Astrocyte (in vitro differentiated cells and primary cell): ENCODE measurements at regions not wholly inside any gene's neighbourhood (a gene's known extent, or its start where the extent isn't known, plus 50 kb on each side); places are given as distances from the start of the nearest gene placed in this dataset.

Source experiments
- DNase-seq: peaks from one replicate; pipeline ENCODE4 v3.0.0-alpha.2; 2010; ENCODE audit warnings: low read depth
- FAIRE-seq: peaks from 2 replicates; lab custom pipeline; 2011; peaks lifted over from hg19 to GRCh38; lab: Jason Lieb, UNC
- H2AFZ ChIP-seq: 2 replicates; pipeline ENCODE4 v1.6.0; 2012; ENCODE audit warnings: low read depth, low read length, inconsistent platforms
- H3K27ac ChIP-seq: 2 replicates; pipeline ENCODE4 v1.5.1; 2011; ENCODE audit warnings: low read depth, low read length, inconsistent platforms
- H3K27me3 ChIP-seq: 2 replicates; pipeline ENCODE4 v1.6.0; 2011; ENCODE audit warnings: low read length, inconsistent platforms; ENCODE audit not compliant: insufficient read depth
- H3K36me3 ChIP-seq: 2 replicates; pipeline ENCODE4 v1.5.1; 2011; ENCODE audit warnings: low read length, inconsistent platforms; ENCODE audit not compliant: insufficient read depth
- H3K4me1 ChIP-seq: 2 replicates; pipeline ENCODE4 v1.5.1; 2011; ENCODE audit warnings: low read length, inconsistent platforms; ENCODE audit not compliant: insufficient read depth
- H3K4me2 ChIP-seq: 2 replicates; pipeline ENCODE4 v1.6.0; 2012; ENCODE audit warnings: low read length, inconsistent platforms
- H3K4me3 ChIP-seq: 2 replicates; pipeline ENCODE4 v1.5.1; 2011; ENCODE audit warnings: low read depth, mild to moderate bottlenecking, low read length, inconsistent platforms; ENCODE audit not compliant: insufficient read depth
- H3K79me2 ChIP-seq: 2 replicates; pipeline ENCODE4 v1.6.0; 2012; ENCODE audit warnings: mild to moderate bottlenecking, low read length, inconsistent platforms; ENCODE audit not compliant: insufficient read depth
- H3K9ac ChIP-seq: 2 replicates; pipeline ENCODE4 v1.6.0; 2012; ENCODE audit warnings: mild to moderate bottlenecking, low read length, inconsistent platforms
- H3K9me3 ChIP-seq: 2 replicates; pipeline ENCODE4 v1.5.1; 2012; ENCODE audit warnings: low read depth, mild to moderate bottlenecking, low read length, inconsistent platforms; ENCODE audit not compliant: insufficient read depth
- H4K20me1 ChIP-seq: 2 replicates; pipeline ENCODE4 v1.6.0; 2012; ENCODE audit warnings: low read length, inconsistent platforms; ENCODE audit not compliant: insufficient read depth
- H3K27ac Mint-ChIP-seq: one replicate; pipeline ENCODE4 v1.8.0; 2021; ENCODE audit warnings: mild to moderate bottlenecking, mixed read lengths; ENCODE audit not compliant: unreplicated experiment
- H3K27me3 Mint-ChIP-seq: one replicate; pipeline ENCODE4 v1.8.0; 2021; ENCODE audit warnings: low read depth, mixed read lengths; ENCODE audit not compliant: unreplicated experiment
- H3K36me3 Mint-ChIP-seq: one replicate; pipeline ENCODE4 v1.8.0; 2021; ENCODE audit warnings: low read depth, mixed read lengths; ENCODE audit not compliant: unreplicated experiment
- H3K4me1 Mint-ChIP-seq: one replicate; pipeline ENCODE4 v1.8.0; 2021; ENCODE audit warnings: low read depth, mixed read lengths; ENCODE audit not compliant: unreplicated experiment
- H3K4me3 Mint-ChIP-seq: one replicate; pipeline ENCODE4 v1.8.0; 2021; ENCODE audit warnings: mild to moderate bottlenecking, moderate library complexity, mixed read lengths; ENCODE audit not compliant: unreplicated experiment
- H3K9me3 Mint-ChIP-seq: one replicate; pipeline ENCODE4 v1.8.0; 2021; ENCODE audit warnings: mild to moderate bottlenecking, mixed read lengths; ENCODE audit not compliant: unreplicated experiment
- EZH2 ChIP-seq: IDR thresholded peaks from 2 replicates; pipeline ENCODE4 v1.6.1; 2012; ENCODE audit warnings: mild to moderate bottlenecking, low read length, inconsistent platforms; ENCODE audit not compliant: insufficient read depth
- TF ChIP-seq, protein P1 (sequence below): IDR thresholded peaks from 2 replicates; pipeline ENCODE4 v1.5.1; 2011; ENCODE audit warnings: low read depth, mild to moderate bottlenecking, inconsistent platforms, low read length, moderate library complexity; ENCODE audit not compliant: insufficient read depth

DNA sequence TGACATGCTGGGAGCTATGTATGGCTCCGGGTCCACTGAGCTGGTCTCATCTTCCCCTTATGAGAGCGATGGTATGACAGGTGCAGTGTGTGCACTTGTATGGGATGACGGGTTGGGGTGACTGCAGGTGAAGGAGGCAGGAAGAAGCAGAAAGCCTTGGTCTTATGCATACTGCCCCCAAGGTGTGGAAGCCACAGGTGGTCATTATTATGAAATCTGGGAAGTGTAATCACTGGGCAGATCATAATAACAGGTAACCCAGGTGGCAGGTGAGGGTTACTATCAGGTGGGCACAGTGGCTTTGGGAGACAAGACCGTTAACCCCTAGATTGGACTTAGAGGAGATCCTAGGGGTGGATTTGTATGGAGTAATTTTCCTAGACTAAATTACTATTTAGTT, 118.0 kb downstream of the RFC3 start:
- H3K36me3 ChIP-seq, result no peaks in the 10 kb centered on the region

GRCh38 chr13:33937373-33938098, 119.6 kb downstream of the RFC3 start:
- DNase-seq, result peak; percentile 10
- H3K27me3 ChIP-seq, result no peaks in the 10 kb centered on the region
- H3K36me3 Mint-ChIP-seq, result no peaks in the 10 kb centered on the region
- peaks cover 22% of the 10 kb centered on the region for H3K4me1 Mint-ChIP-seq
- FAIRE-seq, result no peak
- H3K79me2 ChIP-seq, result no peaks in the 10 kb centered on the region
- no peaks in the 10 kb centered on the region for H3K27me3 Mint-ChIP-seq
- no peaks in the 10 kb centered on the region for H3K9me3 ChIP-seq
- no peaks in the 10 kb centered on the region for H3K9me3 Mint-ChIP-seq
- no peaks in the 10 kb centered on the region for H4K20me1 ChIP-seq
- H3K9ac ChIP-seq, result no peak overlapping the region
- H3K27ac ChIP-seq, result no peak overlapping the region
- H3K4me3 ChIP-seq, result no peak overlapping the region
- H3K4me1 ChIP-seq, result no peaks in the 10 kb centered on the region
- H3K36me3 ChIP-seq, result no peaks in the 10 kb centered on the region
- no peak overlapping the region for H2AFZ ChIP-seq
- no peak overlapping the region for H3K4me2 ChIP-seq
- H3K4me3 Mint-ChIP-seq, result no peak overlapping the region
- TF ChIP-seq EZH2, result no peak
- TF ChIP-seq, protein P1, sequence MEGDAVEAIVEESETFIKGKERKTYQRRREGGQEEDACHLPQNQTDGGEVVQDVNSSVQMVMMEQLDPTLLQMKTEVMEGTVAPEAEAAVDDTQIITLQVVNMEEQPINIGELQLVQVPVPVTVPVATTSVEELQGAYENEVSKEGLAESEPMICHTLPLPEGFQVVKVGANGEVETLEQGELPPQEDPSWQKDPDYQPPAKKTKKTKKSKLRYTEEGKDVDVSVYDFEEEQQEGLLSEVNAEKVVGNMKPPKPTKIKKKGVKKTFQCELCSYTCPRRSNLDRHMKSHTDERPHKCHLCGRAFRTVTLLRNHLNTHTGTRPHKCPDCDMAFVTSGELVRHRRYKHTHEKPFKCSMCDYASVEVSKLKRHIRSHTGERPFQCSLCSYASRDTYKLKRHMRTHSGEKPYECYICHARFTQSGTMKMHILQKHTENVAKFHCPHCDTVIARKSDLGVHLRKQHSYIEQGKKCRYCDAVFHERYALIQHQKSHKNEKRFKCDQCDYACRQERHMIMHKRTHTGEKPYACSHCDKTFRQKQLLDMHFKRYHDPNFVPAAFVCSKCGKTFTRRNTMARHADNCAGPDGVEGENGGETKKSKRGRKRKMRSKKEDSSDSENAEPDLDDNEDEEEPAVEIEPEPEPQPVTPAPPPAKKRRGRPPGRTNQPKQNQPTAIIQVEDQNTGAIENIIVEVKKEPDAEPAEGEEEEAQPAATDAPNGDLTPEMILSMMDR, result no peak
- no peak overlapping the region for H3K27ac Mint-ChIP-seq

More for the DNA sequence above, 118.0 kb downstream of the RFC3 start:
- H3K4me3 Mint-ChIP-seq, result no peak overlapping the region
- Histone ChIP-seq H3K4me3 (no peak overlapping the region), H4K20me1 (no peaks in the 10 kb centered on the region), H3K4me2 (no peak overlapping the region), H2AFZ (no peak overlapping the region), H3K27ac (no peak overlapping the region), H3K27me3 (no peaks in the 10 kb centered on the region), H3K4me1 (no peaks in the 10 kb centered on the region), H3K9me3 (no peaks in the 10 kb centered on the region), H3K79me2 (no peaks in the 10 kb centered on the region), H3K9ac (no peak overlapping the region)
- H3K27me3 Mint-ChIP-seq, result no peaks in the 10 kb centered on the region
- H3K9me3 Mint-ChIP-seq, result no peaks in the 10 kb centered on the region
- no peaks in the 10 kb centered on the region for H3K36me3 Mint-ChIP-seq
- DNase-seq (no peak), FAIRE-seq (no peak)
- TF ChIP-seq, protein P1, result no peak
- H3K27ac Mint-ChIP-seq, result no peak overlapping the region
- peaks cover 25% of the 10 kb centered on the region for H3K4me1 Mint-ChIP-seq

- Histone ChIP-seq H3K9ac (no peak overlapping the region), H3K9me3 (no peaks in the 10 kb centered on the region), H3K36me3 (no peaks in the 10 kb centered on the region), H3K27ac (no peak overlapping the region), H3K27me3 (no peaks in the 10 kb centered on the region), H3K79me2 (no peaks in the 10 kb centered on the region), H4K20me1 (no peaks in the 10 kb centered on the region), H3K4me2 (no peak overlapping the region), H3K4me3 (no peak overlapping the region), H3K4me1 (no peaks in the 10 kb centered on the region), H2AFZ (no peak overlapping the region)
- H3K36me3 Mint-ChIP-seq, result no peaks in the 10 kb centered on the region
- FAIRE-seq, result no peak
- H3K27me3 Mint-ChIP-seq, result no peaks in the 10 kb centered on the region
- no peak for DNase-seq
- H3K4me3 Mint-ChIP-seq, result no peak overlapping the region
- H3K27ac Mint-ChIP-seq, result peak overlapping the region; percentile 79
- peaks cover 11% of the 10 kb centered on the region for H3K4me1 Mint-ChIP-seq
- H3K9me3 Mint-ChIP-seq, result no peaks in the 10 kb centered on the region
- TF ChIP-seq EZH2, result no peak
These were observed 122.3 kb downstream of the RFC3 start for GRCh38 chr13:33940256-33940655.
